H1 (cell line): ENCODE measurements at regions not wholly inside any gene's neighbourhood (a gene's known extent, or its start where the extent isn't known, plus 50 kb on each side); places are given as distances from the start of the nearest gene placed in this dataset.

Experiments used
- CTCF ChIA-PET: fragments of 300-600 bp; sonication (Branson Sonifier 250); formaldehyde crosslinking; loops from one replicate; lab custom pipeline; 2021; ENCODE audit not compliant: partially characterized antibody; lab: Charles Lee
- POLR2A ChIA-PET: fragments of 300-600 bp; sonication (Branson Sonifier 250); formaldehyde crosslinking; loops from one replicate; lab custom pipeline; 2021; ENCODE audit warnings: inconsistent platforms; ENCODE audit not compliant: partially characterized antibody; lab: Charles Lee
- DNase-seq, 2 experiments: peaks; one replicate each; pipeline versions ENCODE4 v3.0.0 to v3.0.0-alpha.2; 2010 to 2022; ENCODE audit warnings: low spot score in 2 of 2, low read depth in 1 of 2, mixed read lengths in 1 of 2
- FAIRE-seq: peaks from 2 replicates; lab custom pipeline; 2011; peaks lifted over from hg19 to GRCh38; lab: Jason Lieb, UNC
- H2AFZ ChIP-seq: 2 replicates; pipeline ENCODE4 v1.8.1; 2012; ENCODE audit warnings: low read length, inconsistent platforms
- H2AK5ac ChIP-seq: 2 replicates; pipeline ENCODE4 v1.6.1; 2013; ENCODE audit warnings: low read depth, low read length
- H2BK120ac ChIP-seq: replicated peaks from 2 replicates; pipeline ENCODE3; 2013; ENCODE audit warnings: low read depth, low read length, inconsistent platforms
- H2BK12ac ChIP-seq: 2 replicates; pipeline ENCODE4 v1.6.1; 2013; ENCODE audit warnings: low read depth, low read length
- H2BK15ac ChIP-seq: 2 replicates; pipeline ENCODE4 v1.6.1; 2013; ENCODE audit warnings: low read length
- H2BK20ac ChIP-seq: 2 replicates; pipeline ENCODE4 v1.6.1; 2013; ENCODE audit warnings: low read length
- H2BK5ac ChIP-seq: 2 replicates; pipeline ENCODE4 v1.6.1; 2013; ENCODE audit warnings: low read depth, low read length
- H3K14ac ChIP-seq: 2 replicates; pipeline ENCODE4 v1.6.1; 2013; ENCODE audit warnings: inconsistent platforms; ENCODE audit not compliant: insufficient read length
- H3K18ac ChIP-seq: 2 replicates; pipeline ENCODE4 v1.6.1; 2013; ENCODE audit warnings: low read length; ENCODE audit errors: extremely low read depth
- H3K23ac ChIP-seq: 2 replicates; pipeline ENCODE4 v1.6.1; 2013; ENCODE audit warnings: inconsistent platforms; ENCODE audit not compliant: insufficient read length
- H3K23me2 ChIP-seq: 2 replicates; pipeline ENCODE4 v1.6.1; 2013; ENCODE audit warnings: low read depth, low read length
- H3K27ac ChIP-seq: 2 replicates; pipeline ENCODE4 v1.6.1; 2011; ENCODE audit warnings: low read depth, low read length, inconsistent platforms
- H3K27me3 ChIP-seq, 4 experiments: replicated peaks in 1 of 4; 1 replicate in 1 of 4; 2 replicates in 3 of 4; pipeline versions ENCODE4 v1.6.1 to v1.8.1; 2011 to 2013; ENCODE audit warnings: low read length in 3 of 4, mild to moderate bottlenecking in 3 of 4, inconsistent platforms in 2 of 4, mixed read lengths in 2 of 4, moderate library complexity in 1 of 4; ENCODE audit not compliant: control insufficient read depth in 3 of 4, insufficient read depth in 3 of 4; ENCODE audit errors: extremely low read depth in 1 of 4
- H3K36me3 ChIP-seq, 4 experiments: 2 replicates each; pipeline versions ENCODE4 v1.6.1 to v1.8.1; 2011 to 2013; ENCODE audit warnings: mild to moderate bottlenecking in 4 of 4, low read length in 3 of 4, moderate library complexity in 2 of 4, control low read depth in 1 of 4, inconsistent platforms in 1 of 4; ENCODE audit not compliant: insufficient read depth in 4 of 4, control insufficient read depth in 2 of 4
- H3K4ac ChIP-seq: replicated peaks from 2 replicates; pipeline ENCODE3; 2013; ENCODE audit warnings: low read length, low read depth, mixed read lengths, inconsistent platforms; ENCODE audit not compliant: insufficient read length
- H3K4me1 ChIP-seq, 4 experiments: replicated peaks in 1 of 4; 1 replicate in 1 of 4; 2 replicates in 3 of 4; pipeline versions ENCODE4 v1.6.1 to v1.8.1; 2011 to 2013; ENCODE audit warnings: low read length in 3 of 4, inconsistent platforms in 2 of 4, mixed read lengths in 1 of 4; ENCODE audit not compliant: insufficient read depth in 4 of 4, control insufficient read depth in 3 of 4
- H3K4me2 ChIP-seq, 2 experiments: 2 replicates each; pipeline versions ENCODE4 v1.6.1 to v1.8.1; 2011 to 2013; ENCODE audit warnings: low read depth in 2 of 2, low read length in 2 of 2, control low read depth in 1 of 2, inconsistent platforms in 1 of 2, mild to moderate bottlenecking in 1 of 2; ENCODE audit not compliant: insufficient read depth in 1 of 2
- H3K4me3 ChIP-seq, 4 experiments: fragments of 200-600, 300-600 bp in 1 of 4; sonication (generic), shearing (Covaris generic), sonication (Bioruptor Twin) in 1 of 4; 2 replicates each; pipeline versions ENCODE4 v1.5.1 to v1.8.1; 2011 to 2016; ENCODE audit warnings: low read length in 4 of 4, low read depth in 3 of 4, control low read depth in 2 of 4, inconsistent platforms in 2 of 4, mild to moderate bottlenecking in 2 of 4, mixed read lengths in 1 of 4, moderate library complexity in 1 of 4; ENCODE audit not compliant: insufficient read depth in 2 of 4; ENCODE audit errors: extremely low read depth in 1 of 4
- H3K56ac ChIP-seq: replicated peaks from 2 replicates; pipeline ENCODE3; 2013; ENCODE audit warnings: low read depth, mild to moderate bottlenecking, mixed read lengths, low read length, inconsistent platforms; ENCODE audit not compliant: insufficient read length
- H3K79me1 ChIP-seq: 2 replicates; pipeline ENCODE4 v1.6.1; 2013; ENCODE audit warnings: low read depth, low read length, control low read depth
- H3K79me2 ChIP-seq, 2 experiments: 2 replicates each; pipeline versions ENCODE4 v1.6.1 to v1.8.1; 2012 to 2013; ENCODE audit warnings: low read length in 2 of 2, mild to moderate bottlenecking in 2 of 2, inconsistent platforms in 1 of 2; ENCODE audit not compliant: insufficient read depth in 2 of 2, control insufficient read depth in 1 of 2
- H3K9ac ChIP-seq, 4 experiments: replicated peaks in 1 of 4; 1 replicate in 1 of 4; 2 replicates in 3 of 4; pipeline versions ENCODE4 v1.6.1 to v1.8.1; 2011 to 2013; ENCODE audit warnings: low read depth in 3 of 4, low read length in 3 of 4, control low read depth in 2 of 4, mild to moderate bottlenecking in 2 of 4, moderate library complexity in 2 of 4, inconsistent platforms in 1 of 4; ENCODE audit errors: extremely low read depth in 1 of 4
- H3K9me3 ChIP-seq, 2 experiments: 2 replicates each; pipeline versions ENCODE4 v1.6.1 to v1.8.1; 2012 to 2013; ENCODE audit warnings: mild to moderate bottlenecking in 2 of 2, moderate library complexity in 2 of 2, control low read depth in 1 of 2, inconsistent platforms in 1 of 2, low read depth in 1 of 2, low read length in 1 of 2, mixed read lengths in 1 of 2; ENCODE audit not compliant: insufficient read depth in 2 of 2
- H4K20me1 ChIP-seq, 2 experiments: replicated peaks in 1 of 2; 2 replicates each; pipeline versions ENCODE3 to v1.8.1; 2011 to 2013; ENCODE audit warnings: inconsistent platforms in 2 of 2, low read length in 2 of 2, mild to moderate bottlenecking in 1 of 2; ENCODE audit not compliant: insufficient read depth in 2 of 2, control insufficient read depth in 1 of 2
- H4K5ac ChIP-seq: 2 replicates; pipeline ENCODE4 v1.6.1; 2013; ENCODE audit warnings: low read length, low read depth, mixed read lengths, inconsistent platforms; ENCODE audit not compliant: insufficient read length
- H4K8ac ChIP-seq: 2 replicates; pipeline ENCODE4 v1.8.0; 2013; ENCODE audit warnings: mild to moderate bottlenecking, moderate library complexity, low read length, inconsistent platforms; ENCODE audit not compliant: insufficient read depth; ENCODE audit errors: extremely low read depth
- H4K91ac ChIP-seq: replicated peaks from 2 replicates; pipeline ENCODE3; 2013; ENCODE audit warnings: low read length, mixed read lengths, inconsistent platforms; ENCODE audit not compliant: insufficient read length
- BACH1 ChIP-seq: IDR thresholded peaks from 2 replicates; pipeline ENCODE4 v1.6.1; 2012; ENCODE audit warnings: low read length, improper control_type of control experiment
- EP300 ChIP-seq, 2 experiments: IDR thresholded peaks; 1 replicate in 1 of 2; 2 replicates in 1 of 2; pipeline ENCODE4 v1.6.1; 2011 to 2012; ENCODE audit warnings: low read depth in 2 of 2, low read length in 2 of 2, mild to moderate bottlenecking in 2 of 2, borderline replicate concordance in 1 of 2, inconsistent platforms in 1 of 2, moderate library complexity in 1 of 2
- NANOG ChIP-seq: IDR thresholded peaks from 2 replicates; pipeline ENCODE4 v1.6.1; 2011; ENCODE audit warnings: low read length, low read depth, mild to moderate bottlenecking, inconsistent platforms; ENCODE audit not compliant: insufficient read depth, poor library complexity, severe bottlenecking
- PHF8 ChIP-seq: fragments of 200-600 bp; sonication (generic); conservative IDR thresholded peaks from 2 replicates; pipeline ENCODE4 v1.7.1; 2012; ENCODE audit warnings: low read depth, mild to moderate bottlenecking, inconsistent platforms, low read length, moderate library complexity
- POLR2AphosphoS5 ChIP-seq: IDR thresholded peaks from 2 replicates; pipeline ENCODE4 v1.6.1; 2011; ENCODE audit warnings: low read depth, low read length
- RAD21 ChIP-seq, 2 experiments: IDR thresholded peaks in 1 of 2; conservative IDR thresholded peaks in 1 of 2; 2 replicates each; pipeline ENCODE4 v1.6.1; 2011; ENCODE audit warnings: low read depth in 2 of 2, low read length in 2 of 2, improper control_type of control experiment in 1 of 2, inconsistent platforms in 1 of 2, mild to moderate bottlenecking in 1 of 2, moderate library complexity in 1 of 2
- RFX5 ChIP-seq: IDR thresholded peaks from 2 replicates; pipeline ENCODE4 v1.6.1; 2011; ENCODE audit warnings: low read depth, low read length, improper control_type of control experiment, borderline replicate concordance
- SAP30 ChIP-seq: fragments of 300-600 bp; sonication (generic); IDR thresholded peaks from 2 replicates; pipeline ENCODE4 v1.7.1; 2012; ENCODE audit warnings: low read length, moderate library complexity, mild to moderate bottlenecking, inconsistent platforms; ENCODE audit not compliant: insufficient read depth, insufficient replicate concordance
- SRF ChIP-seq: IDR thresholded peaks from 2 replicates; pipeline ENCODE4 v1.6.1; 2011; ENCODE audit warnings: mild to moderate bottlenecking, low read depth, low read length, moderate library complexity
- TAF7 ChIP-seq: optimal IDR thresholded peaks from 2 replicates; pipeline ENCODE3; 2011; ENCODE audit warnings: low read depth, mild to moderate bottlenecking, inconsistent platforms, low read length, moderate library complexity, borderline replicate concordance
- USF2 ChIP-seq: IDR thresholded peaks from 2 replicates; pipeline ENCODE4 v1.6.1; 2011; ENCODE audit warnings: low read length, improper control_type of control experiment
- WGBS, 2 experiments: shearing (Covaris generic) in 1 of 2; methylation state at CpG; one replicate each; pipeline versions ENCODE4 v1.1.6 to v1.1.7; 2013 to 2015; ENCODE audit warnings: low lambda C conversion rate in 2 of 2, mixed read lengths in 2 of 2, inconsistent platforms in 1 of 2, low coverage in 1 of 2, missing lambda C conversion rate in 1 of 2; ENCODE audit not compliant: insufficient replicate concordance in 2 of 2, insufficient coverage in 1 of 2, insufficient read length in 1 of 2; ENCODE audit errors: extremely low coverage in 1 of 2, missing lambda C conversion rate in 1 of 2; 5-methylcytosine and 5-hydroxymethylcytosine counted together

GRCh38 chr18:21996351-21996826 lies 173.0 kb upstream of the GATA6 start:
- no peaks in the 10 kb centered on the region for H3K36me3 ChIP-seq
- H3K56ac ChIP-seq, result no peak overlapping the region
- TF ChIP-seq SRF, result no peak
- no peak for TF ChIP-seq EP300 (IDR thresholded peaks at IDR 0.05; ENCODE audit: borderline replicate concordance in 1 of 2, low read depth in 2 of 2, low read length in 2 of 2)
- no peak for TF ChIP-seq POLR2AphosphoS5
- no peak for TF ChIP-seq SAP30
- no peak for TF ChIP-seq NANOG
- no peak for TF ChIP-seq TAF7
- no peak for TF ChIP-seq RFX5
- no peak for TF ChIP-seq PHF8
- TF ChIP-seq USF2, result no peak
- TF ChIP-seq BACH1, result no peak
- TF ChIP-seq RAD21 (IDR thresholded peaks at IDR 0.05 in 1 of 2, conservative IDR thresholded peaks at IDR 0.05 in 1 of 2; ENCODE audit: low read depth in 2 of 2, low read length in 2 of 2), result no peak
- no peak overlapping the region for H3K23ac ChIP-seq
- no peak for DNase-seq
- H2BK5ac ChIP-seq, result no peak overlapping the region
- H4K91ac ChIP-seq, result no peak overlapping the region
- no peak for FAIRE-seq
- H2BK120ac ChIP-seq, result no peak overlapping the region
- H3K27ac ChIP-seq, result no peak overlapping the region
- H3K4me3 ChIP-seq, result no peak overlapping the region
- H3K4me2 ChIP-seq, result no peak overlapping the region
- CTCF ChIA-PET, result interaction anchor here (0.7 to 4.2 kb wide), 8 partner anchors 16 to 119 kb away, joined by 3 to 29 read pairs (median 4); no protein-coding TSS in a partner anchor
- H4K20me1 ChIP-seq, result no peaks in the 10 kb centered on the region
- no peak overlapping the region for H4K5ac ChIP-seq
- H3K9me3 ChIP-seq, result no peaks in the 10 kb centered on the region
- no peak overlapping the region for H3K18ac ChIP-seq
- H3K4ac ChIP-seq, result no peak overlapping the region
- POLR2A ChIA-PET, result no interaction called here
- H3K79me2 ChIP-seq, result no peaks in the 10 kb centered on the region
- H3K79me1 ChIP-seq, result no peaks in the 10 kb centered on the region
- H2BK15ac ChIP-seq, result no peak overlapping the region
- no peak overlapping the region for H2AFZ ChIP-seq
- no peak overlapping the region for H4K8ac ChIP-seq
- H3K23me2 ChIP-seq, result no peaks in the 10 kb centered on the region; the same call in 1 of the 2 replicates
- H2AK5ac ChIP-seq, result no peak overlapping the region
- no peak overlapping the region for H2BK20ac ChIP-seq
- no peaks in the 10 kb centered on the region; a peak in 2 of 7 replicates for H3K27me3 ChIP-seq
- peaks cover 0 to 8% (median under 1%) of the 10 kb centered on the region in 4 experiments; a peak in 3 of 7 replicates for H3K4me1 ChIP-seq
- WGBS, 2 experiments, result 83% methylated on average over 3 of the region's 3 CpGs; no CpG with 5 or more reads in 1 of the 2 experiments
- no peak overlapping the region for H2BK12ac ChIP-seq
- no peak overlapping the region for H3K14ac ChIP-seq
- H3K9ac ChIP-seq, result no peak overlapping the region
